HEK293T (cell line): ENCODE measurements at regions not wholly inside any gene's neighbourhood (a gene's known extent, or its start where the extent isn't known, plus 50 kb on each side); places are given as distances from the start of the nearest gene placed in this dataset.

Experiments
- CTCF ChIA-PET: fragments of 350-600 bp; formaldehyde crosslinking; extraction: SDS; loops from one replicate; lab custom pipeline; 2021; ENCODE audit warnings: antibody characterized with exemption, inconsistent platforms; lab: Yijun Ruan, JAX
- POLR2A ChIA-PET: fragments of 350-600 bp; formaldehyde crosslinking; extraction: SDS; loops from one replicate; lab custom pipeline; 2020; ENCODE audit warnings: antibody characterized with exemption, inconsistent platforms; lab: Yijun Ruan, JAX
- DNase-seq: peaks from one replicate; pipeline ENCODE4 v3.0.0; 2012; ENCODE audit warnings: mixed read lengths; ENCODE audit errors: extremely low spot score
- ARNT ChIP-seq: fragments of 450-650 bp; IDR thresholded peaks from 2 replicates; pipeline ENCODE4 v1.6.1; 2017; ENCODE audit warnings: mild to moderate bottlenecking
- BHLHE40 ChIP-seq: fragments of 450-650 bp; IDR thresholded peaks from 2 replicates; pipeline ENCODE4 v1.6.1; 2016; ENCODE audit warnings: mild to moderate bottlenecking, moderate library complexity, borderline replicate concordance
- CTBP1 ChIP-seq: fragments of 450-650 bp; IDR thresholded peaks from 2 replicates; pipeline ENCODE4 v1.6.1; 2016; ENCODE audit warnings: borderline replicate concordance
- ELF4 ChIP-seq: fragments of 450-650 bp; IDR thresholded peaks from 2 replicates; pipeline ENCODE4 v1.6.1; 2017; ENCODE audit warnings: antibody characterized with exemption
- FOXA1 ChIP-seq: fragments of 450-650 bp; IDR thresholded peaks from 2 replicates; pipeline ENCODE4 v1.6.1; 2016; ENCODE audit warnings: mild to moderate bottlenecking
- FOXK2 ChIP-seq: fragments of 450-650 bp; IDR thresholded peaks from 2 replicates; pipeline ENCODE4 v1.6.1; 2016; ENCODE audit warnings: mild to moderate bottlenecking
- FOXM1 ChIP-seq: fragments of 450-650 bp; IDR thresholded peaks from 2 replicates; pipeline ENCODE4 v1.6.1; 2017; ENCODE audit warnings: mild to moderate bottlenecking, borderline replicate concordance
- HDGF ChIP-seq: fragments of 450-650 bp; IDR thresholded peaks from 2 replicates; pipeline ENCODE4 v1.6.1; 2017; ENCODE audit warnings: antibody characterized with exemption, borderline replicate concordance
- L3MBTL2 ChIP-seq: fragments of 450-650 bp; conservative IDR thresholded peaks from 2 replicates; pipeline ENCODE4 v1.6.1; 2016; ENCODE audit warnings: mild to moderate bottlenecking
- LEF1 ChIP-seq: fragments of 450-650 bp; IDR thresholded peaks from 2 replicates; pipeline ENCODE4 v1.6.1; 2017; ENCODE audit warnings: mild to moderate bottlenecking, borderline replicate concordance
- NFRKB ChIP-seq: fragments of 450-650 bp; IDR thresholded peaks from 2 replicates; pipeline ENCODE4 v1.6.1; 2016; ENCODE audit warnings: mild to moderate bottlenecking, moderate library complexity
- SP1 ChIP-seq: fragments of 450-650 bp; IDR thresholded peaks from 2 replicates; pipeline ENCODE4 v1.6.1; 2017
- SUZ12 ChIP-seq: fragments of 450-650 bp; IDR thresholded peaks from 2 replicates; pipeline ENCODE4 v1.6.1; 2016; ENCODE audit warnings: mild to moderate bottlenecking
- TARDBP ChIP-seq: fragments of 450-650 bp; IDR thresholded peaks from 2 replicates; pipeline ENCODE4 v1.6.1; 2016
- ZNF384 ChIP-seq: fragments of 450-650 bp; IDR thresholded peaks from 2 replicates; pipeline ENCODE4 v1.6.1; 2016
- TF ChIP-seq, protein P1 (sequence below): fragments of 450-650 bp; IDR thresholded peaks from 2 replicates; pipeline ENCODE4 v1.6.1; 2016

DNA sequence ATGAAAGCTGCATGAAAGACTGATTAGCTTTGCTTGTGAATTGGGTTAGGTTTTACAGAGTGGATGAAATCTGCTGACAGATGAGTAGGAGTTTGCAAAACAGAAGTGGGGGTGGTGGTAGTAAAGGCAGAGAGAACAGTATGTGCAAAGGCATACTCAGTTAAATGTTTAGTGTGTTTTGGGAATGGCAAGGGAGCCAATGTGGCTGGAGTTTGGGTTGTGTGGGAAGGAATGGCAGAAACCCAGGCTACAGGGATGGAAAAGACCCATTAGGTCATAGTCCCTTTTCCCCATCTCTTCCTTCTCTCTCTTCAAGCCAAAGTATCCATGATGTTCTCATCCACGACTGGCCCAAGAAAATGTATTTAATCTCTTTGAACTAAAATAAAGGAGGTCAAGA is 362.2 kb upstream of the LYPLAL1 start:
- CTCF ChIA-PET, result no interaction called here
- POLR2A ChIA-PET, result no interaction called here
- no peak for DNase-seq
- TF ChIP-seq ELF4 (no peak), HDGF (no peak), TARDBP (no peak), ZNF384 (no peak), FOXA1 (no peak), SP1 (no peak), SUZ12 (no peak), BHLHE40 (no peak), ARNT (no peak), L3MBTL2 (no peak), NFRKB (no peak), FOXM1 (no peak), CTBP1 (no peak), LEF1 (no peak), FOXK2 (no peak)
- TF ChIP-seq, protein P1, sequence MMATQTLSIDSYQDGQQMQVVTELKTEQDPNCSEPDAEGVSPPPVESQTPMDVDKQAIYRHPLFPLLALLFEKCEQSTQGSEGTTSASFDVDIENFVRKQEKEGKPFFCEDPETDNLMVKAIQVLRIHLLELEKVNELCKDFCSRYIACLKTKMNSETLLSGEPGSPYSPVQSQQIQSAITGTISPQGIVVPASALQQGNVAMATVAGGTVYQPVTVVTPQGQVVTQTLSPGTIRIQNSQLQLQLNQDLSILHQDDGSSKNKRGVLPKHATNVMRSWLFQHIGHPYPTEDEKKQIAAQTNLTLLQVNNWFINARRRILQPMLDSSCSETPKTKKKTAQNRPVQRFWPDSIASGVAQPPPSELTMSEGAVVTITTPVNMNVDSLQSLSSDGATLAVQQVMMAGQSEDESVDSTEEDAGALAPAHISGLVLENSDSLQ, result no peak

DNA sequence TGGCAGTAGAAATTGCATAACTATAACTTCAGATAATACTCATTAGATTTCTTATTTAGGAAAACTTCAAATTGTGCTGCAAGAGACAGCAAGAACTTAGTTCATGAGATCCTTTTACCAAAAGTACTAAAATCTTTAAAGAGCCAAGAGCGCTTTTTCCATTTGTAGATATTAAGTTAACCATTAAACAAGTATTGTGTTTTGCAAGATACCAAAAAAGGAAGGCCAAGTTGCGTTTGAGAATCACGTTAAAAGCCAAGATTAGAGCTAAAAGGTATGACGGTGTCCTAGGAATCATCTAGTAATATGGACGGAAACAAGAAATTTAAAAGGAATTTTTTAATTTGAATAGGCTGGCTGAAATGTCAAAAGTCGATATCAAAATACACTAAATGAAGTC is 361.3 kb upstream of the LYPLAL1 start:
- CTCF ChIA-PET, result no interaction called here
- POLR2A ChIA-PET, result no interaction called here
- no peak for TF ChIP-seq SUZ12
- TF ChIP-seq ELF4, result no peak
- no peak for TF ChIP-seq FOXA1
- TF ChIP-seq TARDBP, result no peak
- no peak for TF ChIP-seq BHLHE40
- DNase-seq, result no peak

DNA sequence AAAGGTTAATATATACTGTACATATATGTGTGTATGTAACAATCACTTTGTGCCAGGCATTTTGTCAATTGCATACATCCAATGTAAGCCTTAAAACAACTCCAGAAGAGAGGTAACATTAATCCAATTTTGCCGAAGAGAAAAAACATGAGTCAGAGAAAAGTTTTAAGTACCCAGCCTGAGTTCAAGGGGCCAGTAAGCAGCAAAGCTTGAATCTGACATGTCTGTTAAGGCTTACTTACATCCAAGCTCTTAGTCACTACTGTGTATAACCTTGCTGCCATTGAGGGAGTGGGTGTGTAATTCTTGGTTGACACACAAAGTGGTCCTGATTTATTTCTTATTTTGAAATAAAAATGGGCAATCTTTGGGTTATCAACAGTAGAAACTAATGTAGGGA is 360.4 kb upstream of the LYPLAL1 start:
- no peak for DNase-seq
- TF ChIP-seq ELF4 (no peak), CTBP1 (no peak), L3MBTL2 (no peak), TARDBP (no peak), FOXK2 (no peak), ARNT (no peak), ZNF384 (no peak), FOXM1 (no peak), FOXA1 (no peak), SP1 (no peak)
- TF ChIP-seq, protein P1, result no peak
- POLR2A ChIA-PET, result no interaction called here
- CTCF ChIA-PET, result interaction anchor here (0.5 kb wide), 1 partner anchor 18 kb away, joined by 3 read pairs; no protein-coding TSS in a partner anchor

DNA sequence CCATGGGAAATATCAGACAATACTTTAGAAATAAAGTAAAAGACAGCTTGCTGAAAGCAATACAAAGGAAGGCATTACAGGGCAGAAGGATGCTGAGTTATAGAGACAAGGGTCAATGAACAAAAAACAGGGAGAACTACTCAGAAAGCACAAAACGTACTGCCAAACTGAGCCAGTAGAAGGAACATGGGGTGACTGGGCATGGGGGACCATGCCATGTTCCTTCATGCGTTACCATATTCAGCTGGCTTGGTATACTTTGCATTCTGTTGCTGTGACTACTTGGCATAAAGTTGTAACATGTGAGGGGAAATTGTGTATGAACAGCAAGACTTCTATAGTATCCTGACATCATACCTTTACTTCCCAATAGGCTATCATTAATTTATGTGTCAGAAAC is 358.6 kb upstream of the LYPLAL1 start:
- ChIA-PET CTCF (interaction anchor here (0.6 kb wide), 1 partner anchor 555 kb away, joined by 5 read pairs; no protein-coding TSS in a partner anchor), POLR2A (no interaction called here)
- DNase-seq, result no peak

DNA sequence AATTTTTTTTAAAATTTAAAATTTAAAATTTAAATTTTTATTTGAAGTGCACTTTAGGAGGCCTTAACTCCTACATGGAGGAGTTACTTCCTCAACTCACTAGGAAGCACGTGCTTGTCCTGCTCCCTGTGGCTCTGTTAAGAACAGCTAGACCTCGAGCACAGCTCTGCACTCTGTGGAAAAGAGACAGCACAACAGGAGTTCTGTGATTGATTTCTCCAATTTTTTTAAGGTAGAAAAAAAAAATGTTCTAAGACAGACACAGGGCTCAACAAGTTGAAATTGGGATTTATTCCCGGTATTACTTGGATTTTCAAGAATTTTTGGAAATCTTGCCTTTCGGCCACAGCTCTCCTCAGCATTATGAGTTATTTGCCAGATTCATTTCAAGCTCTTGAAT is 356.6 kb upstream of the LYPLAL1 start:
- TF ChIP-seq SUZ12, result no peak
- TF ChIP-seq L3MBTL2, result peak; percentile 38; the same call in 1 of the 2 replicates
- POLR2A ChIA-PET, result no interaction called here
- DNase-seq, result no peak
- CTCF ChIA-PET, result no interaction called here

More for the DNA sequence above, 358.6 kb upstream of the LYPLAL1 start:
- TF ChIP-seq BHLHE40, result no peak
- TF ChIP-seq ZNF384, result no peak
- TF ChIP-seq SUZ12, result no peak
- TF ChIP-seq CTBP1, result no peak
- no peak for TF ChIP-seq ARNT
- no peak for TF ChIP-seq ELF4
- TF ChIP-seq, protein P1, result no peak
- no peak for TF ChIP-seq LEF1
- TF ChIP-seq FOXM1, result no peak
- no peak for TF ChIP-seq L3MBTL2
- TF ChIP-seq NFRKB, result no peak
- no peak for TF ChIP-seq FOXA1
- TF ChIP-seq FOXK2, result no peak

DNA sequence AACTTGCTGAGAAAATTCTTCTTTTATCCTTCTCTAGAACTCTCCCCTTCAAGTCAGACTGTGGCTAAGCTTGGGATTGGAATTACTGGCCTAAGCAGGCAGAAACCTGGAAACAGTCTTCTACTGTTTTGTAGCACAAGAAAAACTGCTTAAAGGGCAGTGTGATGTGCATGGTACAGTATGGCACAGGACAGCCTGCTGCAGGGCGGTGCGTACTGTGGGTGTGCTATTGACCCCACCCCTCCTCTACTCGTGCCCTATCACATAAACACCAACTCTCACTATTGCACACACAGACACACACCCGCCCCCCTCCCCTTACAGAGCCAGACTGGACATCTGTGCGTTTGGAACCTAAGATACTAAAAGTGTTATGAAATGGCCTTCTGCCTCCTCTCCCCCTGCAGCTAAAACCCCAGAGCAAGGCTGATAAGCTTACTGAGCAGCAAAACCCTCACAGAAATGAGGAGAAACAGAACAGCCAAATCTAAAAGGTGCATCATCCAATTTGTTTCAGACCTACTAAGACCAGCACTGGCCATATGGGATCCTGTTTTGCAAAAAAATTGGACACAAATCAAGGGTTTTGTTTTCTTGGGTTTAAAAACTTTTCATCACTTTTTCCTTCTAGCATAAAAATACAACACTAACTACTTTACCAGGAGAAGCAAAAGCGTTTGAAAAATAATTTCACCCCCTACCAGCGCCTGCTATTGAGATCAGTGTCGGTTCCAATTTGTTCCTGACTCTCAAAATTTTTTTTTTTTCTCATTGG is 355.8 kb upstream of the LYPLAL1 start:
- CTCF ChIA-PET, result no interaction called here
- POLR2A ChIA-PET, result no interaction called here
- TF ChIP-seq FOXM1 (no peak), TARDBP (no peak), ZNF384 (no peak), FOXK2 (no peak), ELF4 (no peak), NFRKB (no peak), L3MBTL2 (no peak), CTBP1 (no peak), BHLHE40 (no peak), ARNT (no peak), HDGF (no peak), SP1 (no peak), SUZ12 (no peak), LEF1 (no peak), FOXA1 (no peak)
- TF ChIP-seq, protein P1, result no peak

More for the DNA sequence above, 355.8 kb upstream of the LYPLAL1 start:
- DNase-seq, result no peak
